Calu3 (cell line): ENCODE measurements at regions not wholly inside any gene's neighbourhood (a gene's known extent, or its start where the extent isn't known, plus 50 kb on each side); places are given as distances from the start of the nearest gene placed in this dataset.

ENCODE experiments used
- BruUV-seq: library from RNA; stranded (reverse); fragments of 400-500 nt; replicated peaks from 2 replicates; lab custom pipeline; 2021; lab: Mats Ljungman, UMichigan
- CTCF ChIA-PET: fragments of 300-600 bp; sonication (Branson Sonifier 250); formaldehyde crosslinking; loops from one replicate; lab custom pipeline; 2022; ENCODE audit warnings: antibody characterized with exemption; lab: Charles Lee
- DNase-seq: peaks from one replicate; pipeline ENCODE4 v3.0.0; 2022
- H3K27ac Mint-ChIP-seq: one replicate; pipeline ENCODE4 v1.8.0; 2022; ENCODE audit warnings: mixed read lengths; ENCODE audit not compliant: unreplicated experiment
- H3K27me3 Mint-ChIP-seq: one replicate; pipeline ENCODE4 v1.8.0; 2022; ENCODE audit warnings: mixed read lengths; ENCODE audit not compliant: unreplicated experiment
- H3K36me3 Mint-ChIP-seq: one replicate; pipeline ENCODE4 v1.8.0; 2022; ENCODE audit warnings: mild to moderate bottlenecking, moderate library complexity, mixed read lengths; ENCODE audit not compliant: insufficient read depth, unreplicated experiment
- H3K4me1 Mint-ChIP-seq: one replicate; pipeline ENCODE4 v1.8.0; 2022; ENCODE audit warnings: mild to moderate bottlenecking, low read depth, mixed read lengths; ENCODE audit not compliant: unreplicated experiment
- H3K4me3 Mint-ChIP-seq: one replicate; pipeline ENCODE4 v1.8.0; 2022; ENCODE audit warnings: mild to moderate bottlenecking, low read depth, moderate library complexity, mixed read lengths; ENCODE audit not compliant: unreplicated experiment
- H3K9me3 Mint-ChIP-seq: one replicate; pipeline ENCODE4 v1.8.0; 2022; ENCODE audit warnings: low read depth, mixed read lengths; ENCODE audit not compliant: unreplicated experiment
- CTCF ChIP-seq: fragments of 200-600 bp; IDR thresholded peaks from one replicate; pipeline ENCODE4 v1.8.0; 2022; ENCODE audit warnings: antibody characterized with exemption; ENCODE audit not compliant: unreplicated experiment
- intact Hi-C: fragments of 100-400 bp; cut with micrococcal nuclease; formaldehyde crosslinking; loops from one replicate; pipeline ENCODE4 v1.10.0; 2022; ENCODE audit not compliant: unreplicated experiment

GRCh38 chr6:78110641-78111040 lies 457.8 kb downstream of the MEI4 start:
- no peak for TF ChIP-seq CTCF
- no peaks in the 10 kb centered on the region for H3K36me3 Mint-ChIP-seq
- intact Hi-C loops = no loop called here
- H3K9me3 Mint-ChIP-seq = peaks cover 3% of the 10 kb centered on the region
- H3K4me3 Mint-ChIP-seq = no peak overlapping the region
- CTCF ChIA-PET = no interaction called here
- no peak for DNase-seq
- H3K27ac Mint-ChIP-seq = no peak overlapping the region
- BruUV-seq = no TSS peak
- no peaks in the 10 kb centered on the region for H3K4me1 Mint-ChIP-seq
- no peaks in the 10 kb centered on the region for H3K27me3 Mint-ChIP-seq

- intact Hi-C loops = no loop called here
- CTCF ChIA-PET = no interaction called here
- no peak for TF ChIP-seq CTCF
- BruUV-seq = no TSS peak
- Mint-ChIP-seq H3K27me3 (no peaks in the 10 kb centered on the region), H3K9me3 (peaks cover 1% of the 10 kb centered on the region), H3K4me3 (no peak overlapping the region), H3K36me3 (no peaks in the 10 kb centered on the region), H3K4me1 (no peaks in the 10 kb centered on the region), H3K27ac (no peak overlapping the region)
- no peak for DNase-seq
These were observed 465.1 kb downstream of the MEI4 start for GRCh38 chr6:78117966-78118365.

GRCh38 chr6:78131521-78131920 lies 478.7 kb downstream of the MEI4 start:
- TF ChIP-seq CTCF = no peak
- no peaks in the 10 kb centered on the region for H3K27me3 Mint-ChIP-seq
- intact Hi-C loops = no loop called here
- no peak overlapping the region for H3K4me3 Mint-ChIP-seq
- H3K36me3 Mint-ChIP-seq = no peaks in the 10 kb centered on the region
- BruUV-seq = no TSS peak
- no peaks in the 10 kb centered on the region for H3K4me1 Mint-ChIP-seq
- CTCF ChIA-PET = no interaction called here
- H3K27ac Mint-ChIP-seq = no peak overlapping the region
- DNase-seq = no peak
- peaks cover 3% of the 10 kb centered on the region for H3K9me3 Mint-ChIP-seq

GRCh38 chr6:78132671-78133410 lies 480.0 kb downstream of the MEI4 start:
- CTCF ChIA-PET = no interaction called here
- no peaks in the 10 kb centered on the region for H3K4me1 Mint-ChIP-seq

More at GRCh38 chr6:78132671-78133410, 480.0 kb downstream of the MEI4 start:
- intact Hi-C loops = no loop called here
- Mint-ChIP-seq H3K27me3 (no peaks in the 10 kb centered on the region), H3K36me3 (no peaks in the 10 kb centered on the region), H3K27ac (no peak overlapping the region), H3K9me3 (peaks cover 3% of the 10 kb centered on the region), H3K4me3 (no peak overlapping the region)
- no peak for DNase-seq
- no peak for TF ChIP-seq CTCF
- no TSS peak for BruUV-seq
